HepG2 (cell line): ENCODE measurements at regions not wholly inside any gene's neighbourhood (a gene's known extent, or its start where the extent isn't known, plus 50 kb on each side); places are given as distances from the start of the nearest gene placed in this dataset.

ENCODE experiments used
- ATAC-seq: fragments of 200-7000 bp; cut with Tn5 transposase; 3 replicates; pipeline ENCODE4 v1.9.1; 2020; ENCODE audit warnings: mild to moderate bottlenecking, moderate library complexity
- BruUV-seq: library from RNA; stranded (reverse); fragments of 400-500 nt; replicated peaks from 2 replicates; lab custom pipeline; 2021; lab: Mats Ljungman, UMichigan
- CTCF ChIA-PET: fragments of 300-600 bp; formaldehyde crosslinking; extraction: SDS; loops from one replicate; lab custom pipeline; 2021; ENCODE audit warnings: low total read pairs, inconsistent platforms, low intra/inter-chr PET ratio; lab: Yijun Ruan, JAX
- POLR2A ChIA-PET: fragments of 350-600 bp; sonication (Branson Sonifier 250); formaldehyde crosslinking; loops from one replicate; lab custom pipeline; 2020; ENCODE audit warnings: antibody characterized with exemption, inconsistent platforms; lab: Yijun Ruan, JAX
- DNase-seq: peaks from one replicate; pipeline ENCODE4 v3.0.0-alpha.2; 2015; ENCODE audit warnings: low spot score
- FAIRE-seq: peaks from 3 replicates; lab custom pipeline; 2011; peaks lifted over from hg19 to GRCh38; lab: Jason Lieb, UNC
- H2AFZ ChIP-seq: one replicate; pipeline ENCODE4 v1.6.1; 2011; ENCODE audit warnings: low read length, inconsistent platforms
- H3K27ac ChIP-seq: fragments of 300-600 bp; 3 replicates; pipeline ENCODE4 v1.8.0; 2011; ENCODE audit warnings: mixed run types, mild to moderate bottlenecking, mixed read lengths, low read length, inconsistent platforms; ENCODE audit not compliant: insufficient read depth; ENCODE audit errors: extremely low read length
- H3K27me3 ChIP-seq, 2 experiments: fragments of 200-600 bp in 1 of 2; 2 replicates in 1 of 2; 3 replicates in 1 of 2; pipeline versions ENCODE4 v1.6.0 to v1.8.0; 2011; ENCODE audit warnings: low read length in 2 of 2, mild to moderate bottlenecking in 2 of 2, moderate library complexity in 2 of 2, inconsistent platforms in 1 of 2; ENCODE audit not compliant: insufficient read depth in 2 of 2, control insufficient read depth in 1 of 2
- H3K36me3 ChIP-seq, 2 experiments: fragments of 200-600 bp in 1 of 2; replicated peaks in 1 of 2; 2 replicates in 1 of 2; 3 replicates in 1 of 2; pipeline versions ENCODE4 v1.5.1 to v1.8.0; 2011; ENCODE audit warnings: low read length in 2 of 2, inconsistent platforms in 1 of 2; ENCODE audit not compliant: insufficient read depth in 2 of 2, control insufficient read depth in 1 of 2
- H3K4me1 ChIP-seq: 2 replicates; pipeline ENCODE4 v1.5.1; 2012; ENCODE audit warnings: low read length, inconsistent platforms; ENCODE audit not compliant: insufficient read depth
- H3K4me2 ChIP-seq: 2 replicates; pipeline ENCODE4 v1.6.0; 2011; ENCODE audit warnings: low read depth, low read length, inconsistent platforms
- H3K4me3 ChIP-seq, 3 experiments: fragments of 200-600 bp in 1 of 3; sonication (generic), shearing (Covaris generic) in 1 of 3; replicated peaks in 1 of 3; 2 replicates each; pipeline ENCODE4 v1.5.1; 2011 to 2016; ENCODE audit warnings: low read length in 3 of 3, inconsistent platforms in 2 of 3, low read depth in 2 of 3, mild to moderate bottlenecking in 2 of 3, control low read depth in 1 of 3, mixed read lengths in 1 of 3; ENCODE audit not compliant: insufficient read depth in 1 of 3
- H3K79me2 ChIP-seq: one replicate; pipeline ENCODE4 v1.6.1; 2011; ENCODE audit warnings: low read length, inconsistent platforms; ENCODE audit not compliant: insufficient read depth
- H3K9ac ChIP-seq: 2 replicates; pipeline ENCODE4 v1.6.0; 2011; ENCODE audit warnings: mild to moderate bottlenecking, low read depth, low read length, inconsistent platforms; ENCODE audit not compliant: insufficient read depth
- H3K9me3 ChIP-seq: 2 replicates; pipeline ENCODE4 v1.5.1; 2012; ENCODE audit warnings: mild to moderate bottlenecking, low read length
- H4K20me1 ChIP-seq: 2 replicates; pipeline ENCODE4 v1.6.0; 2011; ENCODE audit warnings: inconsistent platforms, mild to moderate bottlenecking, low read length, moderate library complexity; ENCODE audit not compliant: insufficient read depth
- ATRX ChIP-seq: sonication (generic); formaldehyde crosslinking; IDR thresholded peaks from 2 replicates; pipeline ENCODE4 v1.4.0; 2020; ENCODE audit warnings: missing genetic modification reagents, borderline replicate concordance
- DBP ChIP-seq: sonication (generic); formaldehyde crosslinking; IDR thresholded peaks from 2 replicates; pipeline ENCODE4 v1.4.0; 2020; ENCODE audit warnings: missing genetic modification reagents; ENCODE audit errors: not compliant biosample characterization
- HMG20B ChIP-seq: conservative IDR thresholded peaks from 2 replicates; pipeline ENCODE4 v1.6.1; 2016; ENCODE audit warnings: missing genetic modification reagents, missing compliant biosample characterization
- PAF1 ChIP-seq: IDR thresholded peaks from 2 replicates; pipeline ENCODE4 v1.6.1; 2016; ENCODE audit warnings: missing genetic modification reagents, missing compliant biosample characterization
- POLR2AphosphoS2 ChIP-seq: IDR thresholded peaks from 2 replicates; pipeline ENCODE4 v1.6.1; 2011; ENCODE audit warnings: low read depth, low read length, improper control_type of control experiment
- PPARG ChIP-seq: conservative IDR thresholded peaks from 2 replicates; pipeline ENCODE4 v1.6.1; 2016; ENCODE audit warnings: missing biosample characterization, missing genetic modification reagents
- SKI ChIP-seq: fragments of 450-650 bp; IDR thresholded peaks from one replicate; pipeline ENCODE4 v1.6.1; 2018; ENCODE audit warnings: mild to moderate bottlenecking; ENCODE audit not compliant: partially characterized antibody
- SMC3 ChIP-seq: IDR thresholded peaks from 2 replicates; pipeline ENCODE4 v1.6.1; 2011; ENCODE audit warnings: low read length, improper control_type of control experiment
- TAF1 ChIP-seq: sonication (generic); formaldehyde crosslinking; IDR thresholded peaks from 2 replicates; pipeline ENCODE4 v1.4.0; 2020; ENCODE audit warnings: missing genetic modification reagents
- ZFX ChIP-seq: sonication (generic); formaldehyde crosslinking; IDR thresholded peaks from 2 replicates; pipeline ENCODE4 v1.4.0; 2020; ENCODE audit warnings: mild to moderate bottlenecking, low read depth, missing genetic modification reagents, moderate library complexity
- ZNF20 ChIP-seq: sonication (generic); formaldehyde crosslinking; IDR thresholded peaks from 2 replicates; pipeline ENCODE4 v1.4.0; 2020; ENCODE audit warnings: mild to moderate bottlenecking, moderate library complexity, missing genetic modification reagents
- ZNF619 ChIP-seq: sonication (generic); formaldehyde crosslinking; IDR thresholded peaks from 2 replicates; pipeline ENCODE4 v1.4.0; 2020; ENCODE audit warnings: mild to moderate bottlenecking, missing genetic modification reagents
- WGBS: methylation state at CpG from one replicate; pipeline ENCODE4 v1.1.6; 2017; ENCODE audit warnings: low lambda C conversion rate; 5-methylcytosine and 5-hydroxymethylcytosine counted together
- in situ Hi-C: cut with HindIII; loops from 2 replicates; pipeline ENCODE4 v1.10.0; 2017; ENCODE audit warnings: low pct_unique_long_range_greater_than_20kb; ENCODE audit not compliant: extremely low pct_ligation_motif_present
- intact Hi-C: fragments of 100-400 bp; cut with micrococcal nuclease; formaldehyde crosslinking; loops from one replicate; pipeline ENCODE4 v1.10.0; 2022; ENCODE audit not compliant: unreplicated experiment
- TF ChIP-seq, protein P1 (sequence below): sonication (generic); formaldehyde crosslinking; IDR thresholded peaks from 2 replicates; pipeline ENCODE4 v1.4.0; 2020; ENCODE audit warnings: missing genetic modification reagents, borderline replicate concordance
- TF ChIP-seq, protein P2 (sequence below): sonication (generic); formaldehyde crosslinking; IDR thresholded peaks from 2 replicates; pipeline ENCODE4 v1.4.0; 2020; ENCODE audit warnings: missing genetic modification reagents

DNA sequence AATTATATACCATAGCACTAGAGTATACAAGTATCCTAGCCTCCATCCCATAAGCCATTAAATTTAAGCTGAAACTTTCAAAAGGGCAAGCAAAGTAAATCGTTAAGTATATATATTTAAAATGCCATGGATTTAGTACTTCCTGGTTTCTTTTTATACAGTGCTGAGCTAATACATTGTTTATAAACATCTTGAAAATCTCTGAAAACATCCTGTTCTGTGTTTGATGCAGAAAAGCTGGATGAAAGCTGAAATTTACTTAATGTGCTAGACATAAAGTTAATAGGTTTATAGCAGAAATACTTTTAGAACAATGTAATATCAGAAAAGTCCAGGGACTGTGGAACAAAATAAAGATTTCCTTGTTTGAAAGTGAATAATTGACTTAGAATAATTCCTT, 875.4 kb downstream of the SLITRK6 start:
- H3K9me3 ChIP-seq = no peaks in the 10 kb centered on the region
- H3K4me2 ChIP-seq = no peak overlapping the region
- FAIRE-seq = no peak
- ATAC-seq = no peak
- CTCF ChIA-PET = no interaction called here
- no peaks in the 10 kb centered on the region for H3K36me3 ChIP-seq
- TF ChIP-seq SKI (no peak), ZFX (CRISPR knock-in tag) (no peak)
- TF ChIP-seq, protein P1, sequence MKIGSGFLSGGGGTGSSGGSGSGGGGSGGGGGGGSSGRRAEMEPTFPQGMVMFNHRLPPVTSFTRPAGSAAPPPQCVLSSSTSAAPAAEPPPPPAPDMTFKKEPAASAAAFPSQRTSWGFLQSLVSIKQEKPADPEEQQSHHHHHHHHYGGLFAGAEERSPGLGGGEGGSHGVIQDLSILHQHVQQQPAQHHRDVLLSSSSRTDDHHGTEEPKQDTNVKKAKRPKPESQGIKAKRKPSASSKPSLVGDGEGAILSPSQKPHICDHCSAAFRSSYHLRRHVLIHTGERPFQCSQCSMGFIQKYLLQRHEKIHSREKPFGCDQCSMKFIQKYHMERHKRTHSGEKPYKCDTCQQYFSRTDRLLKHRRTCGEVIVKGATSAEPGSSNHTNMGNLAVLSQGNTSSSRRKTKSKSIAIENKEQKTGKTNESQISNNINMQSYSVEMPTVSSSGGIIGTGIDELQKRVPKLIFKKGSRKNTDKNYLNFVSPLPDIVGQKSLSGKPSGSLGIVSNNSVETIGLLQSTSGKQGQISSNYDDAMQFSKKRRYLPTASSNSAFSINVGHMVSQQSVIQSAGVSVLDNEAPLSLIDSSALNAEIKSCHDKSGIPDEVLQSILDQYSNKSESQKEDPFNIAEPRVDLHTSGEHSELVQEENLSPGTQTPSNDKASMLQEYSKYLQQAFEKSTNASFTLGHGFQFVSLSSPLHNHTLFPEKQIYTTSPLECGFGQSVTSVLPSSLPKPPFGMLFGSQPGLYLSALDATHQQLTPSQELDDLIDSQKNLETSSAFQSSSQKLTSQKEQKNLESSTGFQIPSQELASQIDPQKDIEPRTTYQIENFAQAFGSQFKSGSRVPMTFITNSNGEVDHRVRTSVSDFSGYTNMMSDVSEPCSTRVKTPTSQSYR (CRISPR knock-in tag) = no peak
- TF ChIP-seq, all 625 proteins: peak for 0
- H3K9ac ChIP-seq = no peak overlapping the region
- no peak for DNase-seq
- POLR2A ChIA-PET = no interaction called here
- H2AFZ ChIP-seq = no peak overlapping the region
- no peaks in the 10 kb centered on the region for H3K79me2 ChIP-seq
- H3K4me1 ChIP-seq = no peaks in the 10 kb centered on the region
- H4K20me1 ChIP-seq = no peaks in the 10 kb centered on the region
- H3K27ac ChIP-seq = no peak overlapping the region
- in situ Hi-C loops (no loop called here), intact Hi-C loops (no loop called here)
- WGBS = 0% methylated on average over 1 of the region's 1 CpG
- H3K4me3 ChIP-seq = no peak overlapping the region
- H3K27me3 ChIP-seq = no peaks in the 10 kb centered on the region
- no TSS peak for BruUV-seq

DNA sequence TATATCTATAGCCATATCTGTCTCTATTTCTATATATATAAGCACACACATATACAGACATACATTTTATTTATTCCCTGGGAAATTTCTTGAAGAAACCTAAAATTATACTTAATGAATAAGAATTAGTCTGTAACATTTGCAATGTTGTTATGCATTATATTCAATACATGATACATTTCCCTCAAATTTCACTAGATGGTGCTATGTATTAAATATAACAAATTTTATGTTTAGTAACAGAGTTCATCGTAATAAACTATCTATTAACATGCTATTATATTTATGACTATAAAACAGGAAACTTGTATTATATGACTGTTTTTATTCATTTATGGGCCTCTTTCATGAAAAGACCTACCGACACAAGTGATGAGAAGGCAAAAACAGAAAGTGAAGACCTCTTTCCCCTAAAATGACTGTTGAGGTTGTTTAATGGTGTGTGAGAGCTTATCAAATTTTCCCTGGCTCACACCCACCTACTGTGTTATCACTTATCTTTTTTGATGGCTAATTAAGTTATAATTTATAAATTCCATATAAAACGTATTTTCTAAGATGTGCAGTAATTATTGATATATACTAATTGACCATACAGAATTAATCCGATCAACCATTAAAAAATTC, 881.9 kb downstream of the SLITRK6 start:
- no peaks in the 10 kb centered on the region for H3K9me3 ChIP-seq
- ATAC-seq (no peak), FAIRE-seq (no peak), DNase-seq (peak; percentile 8)
- no TSS peak for BruUV-seq
- H3K27me3 ChIP-seq = no peaks in the 10 kb centered on the region
- H2AFZ ChIP-seq = no peak overlapping the region
- no peak overlapping the region for H3K4me2 ChIP-seq
- no peak overlapping the region for H3K27ac ChIP-seq
- no peaks in the 10 kb centered on the region for H3K4me1 ChIP-seq
- H3K79me2 ChIP-seq = no peaks in the 10 kb centered on the region
- no peak overlapping the region for H3K9ac ChIP-seq
- intact Hi-C loops (loop anchor here (1.0 to 5.0 kb wide), 2 partner anchors 889 to 910 kb away; no protein-coding TSS in a partner anchor), in situ Hi-C loops (no loop called here)
- H3K4me3 ChIP-seq = no peak overlapping the region
- H4K20me1 ChIP-seq = no peaks in the 10 kb centered on the region
- H3K36me3 ChIP-seq = no peaks in the 10 kb centered on the region
- CTCF ChIA-PET = interaction anchor here (1.1 kb wide), 1 partner anchor 910 kb away, joined by 3 read pairs; no protein-coding TSS in a partner anchor
- POLR2A ChIA-PET = no interaction called here
- WGBS = 29% methylated on average over 4 of the region's 4 CpGs
- TF ChIP-seq PPARG (CRISPR knock-in tag) = no peak
- TF ChIP-seq HMG20B (CRISPR knock-in tag) = no peak
- no peak for TF ChIP-seq ZNF619 (CRISPR knock-in tag)
- no peak for TF ChIP-seq PAF1 (CRISPR knock-in tag)
- TF ChIP-seq, protein P2, sequence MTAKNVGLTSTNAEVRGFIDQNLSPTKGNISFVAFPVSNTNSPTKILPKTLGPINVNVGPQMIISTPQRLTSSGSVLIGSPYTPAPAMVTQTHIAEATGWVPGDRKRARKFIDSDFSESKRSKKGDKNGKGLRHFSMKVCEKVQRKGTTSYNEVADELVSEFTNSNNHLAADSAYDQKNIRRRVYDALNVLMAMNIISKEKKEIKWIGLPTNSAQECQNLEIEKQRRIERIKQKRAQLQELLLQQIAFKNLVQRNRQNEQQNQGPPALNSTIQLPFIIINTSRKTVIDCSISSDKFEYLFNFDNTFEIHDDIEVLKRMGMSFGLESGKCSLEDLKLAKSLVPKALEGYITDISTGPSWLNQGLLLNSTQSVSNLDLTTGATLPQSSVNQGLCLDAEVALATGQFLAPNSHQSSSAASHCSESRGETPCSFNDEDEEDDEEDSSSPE (CRISPR knock-in tag) = no peak
- no peak for TF ChIP-seq TAF1 (CRISPR knock-in tag)
- TF ChIP-seq ATRX (CRISPR knock-in tag) = no peak
- no peak for TF ChIP-seq DBP (CRISPR knock-in tag)
- no peak for TF ChIP-seq ZNF20 (CRISPR knock-in tag)
- no peak for TF ChIP-seq POLR2AphosphoS2
- TF ChIP-seq SMC3 = 0 out of 2 replicates have a peak, but pooled peaks have one; percentile 11
